GM12865 (cell line): ENCODE measurements at regions not wholly inside any gene's neighbourhood (a gene's known extent, or its start where the extent isn't known, plus 50 kb on each side); places are given as distances from the start of the nearest gene placed in this dataset.

Source experiments
- DNase-seq: peaks from one replicate; pipeline ENCODE4 v3.0.0; 2010; ENCODE audit warnings: low read depth
- H3K4me3 ChIP-seq: 2 replicates; pipeline ENCODE4 v1.5.1; 2011; ENCODE audit warnings: mild to moderate bottlenecking, low read depth, low read length, control low read depth
- CTCF ChIP-seq: IDR thresholded peaks from 2 replicates; pipeline ENCODE4 v1.5.1; 2011; ENCODE audit warnings: low read length, control low read depth, low read depth, inconsistent platforms; ENCODE audit not compliant: insufficient read depth; ENCODE audit errors: missing control alignments

- no peak for DNase-seq
- no peak overlapping the region for H3K4me3 ChIP-seq
- no peak for TF ChIP-seq CTCF
Observed at GRCh38 chr5:121725450-121725849, 126.2 kb upstream of the FTMT start.

DNA sequence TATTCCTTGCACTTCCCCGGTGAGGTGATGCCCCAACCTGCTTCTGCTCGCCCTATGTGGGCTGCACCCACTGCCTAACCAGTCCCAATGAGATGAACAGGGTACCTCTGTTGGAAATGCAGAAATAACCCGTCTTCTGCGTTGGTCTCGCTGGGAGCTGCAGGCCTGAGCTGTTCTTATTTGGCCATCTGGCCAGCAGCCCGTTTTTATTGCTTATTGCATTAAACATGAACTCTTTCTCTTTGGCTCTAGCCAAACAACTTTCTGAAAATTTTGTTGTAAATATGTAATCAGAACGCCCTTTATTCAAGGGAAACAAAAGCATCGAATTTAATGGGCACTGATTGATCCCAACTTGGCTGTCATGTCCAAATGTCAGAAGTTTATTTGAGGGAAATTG is 124.7 kb upstream of the FTMT start:
- TF ChIP-seq CTCF: no peak
- no peak overlapping the region for H3K4me3 ChIP-seq
- DNase-seq: no peak

GRCh38 chr5:121731377-121731776 is 120.3 kb upstream of the FTMT start:
- DNase-seq: no peak
- TF ChIP-seq CTCF: no peak

DNA sequence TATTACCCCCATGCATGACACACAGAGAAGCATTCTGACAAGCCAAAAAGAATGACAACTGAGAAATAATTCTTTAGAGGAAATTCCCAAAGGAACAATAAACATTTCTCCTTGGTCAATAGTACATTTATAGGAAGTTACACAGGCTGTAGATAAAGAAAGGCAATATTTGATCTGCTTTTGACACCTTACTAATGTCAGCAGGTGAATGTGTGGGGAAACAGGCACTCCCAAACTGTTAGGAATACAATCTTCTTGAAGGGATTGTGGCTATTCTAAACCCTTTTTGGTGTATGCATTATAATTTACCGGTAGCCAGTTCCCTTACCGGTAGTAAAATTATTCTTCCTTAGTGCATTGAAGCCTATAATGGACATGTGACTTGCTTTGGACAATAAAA is 116.1 kb upstream of the FTMT start:
- H3K4me3 ChIP-seq: no peak overlapping the region
- DNase-seq: no peak
- TF ChIP-seq CTCF: no peak

More at GRCh38 chr5:121731377-121731776, 120.3 kb upstream of the FTMT start:
- no peak overlapping the region for H3K4me3 ChIP-seq

GRCh38 chr5:121737120-121737519 is 114.6 kb upstream of the FTMT start:
- H3K4me3 ChIP-seq: no peak overlapping the region
- no peak for DNase-seq
- TF ChIP-seq CTCF: no peak

DNA sequence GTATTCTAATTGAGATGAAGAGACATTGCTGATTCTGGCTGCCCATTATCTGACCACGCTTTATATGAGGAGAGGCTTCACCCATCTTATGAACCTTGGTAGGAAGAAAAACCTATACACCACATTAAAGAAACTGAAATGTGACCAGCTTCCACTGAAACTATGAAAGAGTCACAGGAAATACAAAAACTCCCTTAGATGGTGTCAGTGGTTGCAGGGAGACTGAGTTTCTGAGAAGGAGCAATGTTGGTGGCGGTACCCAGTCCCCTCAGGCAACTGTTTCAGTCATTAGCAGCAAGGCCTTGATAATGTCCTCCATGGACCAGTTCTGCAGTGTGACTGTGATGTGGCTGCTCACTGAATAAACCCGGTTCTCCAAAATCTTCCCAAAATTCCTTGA is 110.5 kb upstream of the FTMT start:
- DNase-seq: peak; percentile 9
- H3K4me3 ChIP-seq: no peak overlapping the region
- TF ChIP-seq CTCF: no peak

DNA sequence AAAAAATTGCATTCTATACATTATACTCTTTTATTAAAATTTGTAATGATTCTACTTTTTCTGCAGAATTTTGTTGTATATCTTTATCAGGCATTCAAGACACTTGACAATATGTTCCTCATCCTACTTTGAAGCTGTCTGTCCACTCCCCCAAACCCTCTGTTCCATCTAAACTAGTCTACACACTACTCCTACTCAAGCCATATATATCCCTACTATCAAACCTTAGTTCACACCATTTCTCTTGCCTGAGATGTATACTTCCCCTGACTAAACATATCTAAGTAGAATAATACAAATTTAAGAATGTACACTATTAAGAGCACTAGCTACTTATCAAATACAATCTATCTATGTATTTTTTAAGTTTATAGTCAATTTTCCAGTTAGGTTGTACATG is 107.1 kb upstream of the FTMT start:
- TF ChIP-seq CTCF: no peak
- no peak overlapping the region for H3K4me3 ChIP-seq
- DNase-seq: no peak
